ENCODE measurements at regions not wholly inside any gene's neighbourhood (a gene's known extent, or its start where the extent isn't known, plus 50 kb on each side); places are given as distances from the start of the nearest gene placed in this dataset.
A peak's percentile ranks its signal among the peaks of the same experiment; 100 is the strongest.

- H3K9ac ChIP-seq: no peak overlapping the region
- peak overlapping the region in 1 of 2 experiments; percentile 1; a peak in 1 of 4 replicates for H3K27ac ChIP-seq (ENCODE audit: low read depth in 2 of 2, low read length in 1 of 2)
- no peaks in the 10 kb centered on the region for H3K27me3 ChIP-seq (ENCODE audit: insufficient read depth)
- no peaks in the 10 kb centered on the region for H3K36me3 ChIP-seq (replicated peaks in 1 of 2; ENCODE audit: control insufficient read depth in 1 of 2, insufficient read depth in 2 of 2, low read length in 1 of 2)
- H2AFZ ChIP-seq (ENCODE audit: low read depth): no peak overlapping the region
- WGBS (ENCODE audit: low lambda C conversion rate): 47% methylated on average over 1 of the region's 1 CpG
- DNase-seq: no peak
- POLR2A ChIA-PET: no interaction called here
- H3K4me3 ChIP-seq (ENCODE audit: low read depth in 2 of 2, low read length in 1 of 2): no peak overlapping the region
- no peaks in the 10 kb centered on the region for H3K79me2 ChIP-seq (ENCODE audit: insufficient read depth)
- no peak overlapping the region for H3K4me2 ChIP-seq
- peaks cover 4% of the 10 kb centered on the region for H3F3A ChIP-seq (replicated peaks; ENCODE audit: insufficient read depth)
- no peaks in the 10 kb centered on the region for H3K9me2 ChIP-seq
- CTCF ChIA-PET: interaction anchor here (1.2 kb wide), 1 partner anchor 12 kb away, joined by 3 read pairs; no protein-coding TSS in a partner anchor
- H3K4me1 ChIP-seq (ENCODE audit: control insufficient read depth in 1 of 2, insufficient read depth in 2 of 2, low read depth in 1 of 2, low read length in 1 of 2): no peaks in the 10 kb centered on the region; a peak in 1 of 4 replicates
- TF ChIP-seq NRF1 (IDR thresholded peaks at IDR 0.05; ENCODE audit: low read depth, low read length): no peak
- TF ChIP-seq FOXJ3 (CRISPR knock-in tag; IDR thresholded peaks at IDR 0.05): no peak
- TF ChIP-seq RCOR1 (IDR thresholded peaks at IDR 0.05; ENCODE audit: low read length): no peak
- no peak for TF ChIP-seq EZH2phosphoT487 (IDR thresholded peaks at IDR 0.05; ENCODE audit: borderline replicate concordance, low read depth)
- TF ChIP-seq RFX5 (IDR thresholded peaks at IDR 0.05; ENCODE audit: low read length): no peak
- H3K9me3 ChIP-seq: no peaks in the 10 kb centered on the region
- H4K20me1 ChIP-seq (ENCODE audit: insufficient read depth): no peaks in the 10 kb centered on the region
These were observed 662.6 kb downstream of the BCKDHB start for GRCh38 chr6:80769106-80769505.

GRCh38 chr6:80767808-80768207, 661.3 kb downstream of the BCKDHB start:
- Histone ChIP-seq H4K20me1 (ENCODE audit: insufficient read depth) (no peaks in the 10 kb centered on the region), H2AFZ (ENCODE audit: low read depth) (peak overlapping the region; percentile 26; the same call in 1 of the 2 replicates), H3K27me3 (ENCODE audit: insufficient read depth) (no peaks in the 10 kb centered on the region), H3K9ac (no peak overlapping the region), H3K9me3 (no peaks in the 10 kb centered on the region), H3K79me2 (ENCODE audit: insufficient read depth) (no peaks in the 10 kb centered on the region), H3K9me2 (no peaks in the 10 kb centered on the region), H3F3A (replicated peaks; ENCODE audit: insufficient read depth) (peaks cover 4% of the 10 kb centered on the region), H3K4me1 (ENCODE audit: control insufficient read depth in 1 of 2, insufficient read depth in 2 of 2, low read depth in 1 of 2, low read length in 1 of 2) (no peaks in the 10 kb centered on the region; a peak in 1 of 4 replicates), H3K27ac (ENCODE audit: low read depth in 2 of 2, low read length in 1 of 2) (peak overlapping the region in 1 of 2 experiments; percentile 26; a peak in 1 of 4 replicates), H3K36me3 (replicated peaks in 1 of 2; ENCODE audit: control insufficient read depth in 1 of 2, insufficient read depth in 2 of 2, low read length in 1 of 2) (no peaks in the 10 kb centered on the region), H3K4me2 (no peak overlapping the region), H3K4me3 (ENCODE audit: low read depth in 2 of 2, low read length in 1 of 2) (no peak overlapping the region)
- DNase-seq: no peak
- TF ChIP-seq NRF1 (IDR thresholded peaks at IDR 0.05; ENCODE audit: low read depth, low read length): no peak
- TF ChIP-seq FOSL2 (IDR thresholded peaks at IDR 0.05; ENCODE audit: borderline replicate concordance, low read depth): peak; percentile 56; the same call in 1 of the 2 replicates
- peak; percentile 73 for TF ChIP-seq NFIC (IDR thresholded peaks at IDR 0.05; ENCODE audit: borderline replicate concordance)
- peak; percentile 81 for TF ChIP-seq PBX3 (IDR thresholded peaks at IDR 0.05)
- no peak for TF ChIP-seq POLR2AphosphoS5 (IDR thresholded peaks at IDR 0.05; ENCODE audit: low read depth, low read length)
- TF ChIP-seq YY1 (IDR thresholded peaks at IDR 0.05; ENCODE audit: low read depth): no peak
- peak; percentile 35; the same call in 1 of the 2 replicates for TF ChIP-seq RXRA (IDR thresholded peaks at IDR 0.05; ENCODE audit: borderline replicate concordance, low read depth)
- TF ChIP-seq CTCF (IDR thresholded peaks at IDR 0.05): no peak
- no peak for TF ChIP-seq USF1 (IDR thresholded peaks at IDR 0.05; ENCODE audit: borderline replicate concordance, low read depth)
- no peak for TF ChIP-seq ELF1 (IDR thresholded peaks at IDR 0.05)
- TF ChIP-seq IRF3 (IDR thresholded peaks at IDR 0.05; ENCODE audit: low read depth, low read length): no peak
- TF ChIP-seq TCF12 (IDR thresholded peaks at IDR 0.05): peak; percentile 46; the same call in 1 of the 2 replicates
- TF ChIP-seq JUND (IDR thresholded peaks at IDR 0.05): peak; percentile 56
- TF ChIP-seq RAD21 (IDR thresholded peaks at IDR 0.05; ENCODE audit: low read length): no peak
- TF ChIP-seq EP300 (IDR thresholded peaks at IDR 0.05; ENCODE audit: borderline replicate concordance in 1 of 2, low read depth in 1 of 2, low read length in 1 of 2): peak in 1 of 2 experiments; percentile 55; a peak in 1 of 4 replicates
- CTCF ChIA-PET: interaction anchor here (1.2 kb wide), 1 partner anchor 11 kb away, joined by 3 read pairs; no protein-coding TSS in a partner anchor
- POLR2A ChIA-PET: no interaction called here
- 5% methylated on average over 2 of the region's 2 CpGs for WGBS (ENCODE audit: low lambda C conversion rate)
